GM12892 (cell line): ENCODE measurements at regions not wholly inside any gene's neighbourhood (a gene's known extent, or its start where the extent isn't known, plus 50 kb on each side); places are given as distances from the start of the nearest gene placed in this dataset.

Experiments
- DNase-seq: peaks from one replicate; pipeline ENCODE4 v3.0.0; 2011; ENCODE audit not compliant: insufficient read length
- FAIRE-seq: peaks from 2 replicates; lab custom pipeline; 2011; peaks lifted over from hg19 to GRCh38; lab: Jason Lieb, UNC
- POLR2A ChIP-seq: IDR thresholded peaks from 2 replicates; pipeline ENCODE4 v1.6.1; 2011; ENCODE audit warnings: low read depth, low read length, control low read depth
- POLR2AphosphoS5 ChIP-seq: IDR thresholded peaks from 2 replicates; pipeline ENCODE4 v1.6.1; 2011; ENCODE audit warnings: low read depth, low read length, control low read depth
- TAF1 ChIP-seq: IDR thresholded peaks from 2 replicates; pipeline ENCODE4 v1.6.1; 2011; ENCODE audit warnings: low read depth, mild to moderate bottlenecking, control low read depth, low read length, borderline replicate concordance

DNA sequence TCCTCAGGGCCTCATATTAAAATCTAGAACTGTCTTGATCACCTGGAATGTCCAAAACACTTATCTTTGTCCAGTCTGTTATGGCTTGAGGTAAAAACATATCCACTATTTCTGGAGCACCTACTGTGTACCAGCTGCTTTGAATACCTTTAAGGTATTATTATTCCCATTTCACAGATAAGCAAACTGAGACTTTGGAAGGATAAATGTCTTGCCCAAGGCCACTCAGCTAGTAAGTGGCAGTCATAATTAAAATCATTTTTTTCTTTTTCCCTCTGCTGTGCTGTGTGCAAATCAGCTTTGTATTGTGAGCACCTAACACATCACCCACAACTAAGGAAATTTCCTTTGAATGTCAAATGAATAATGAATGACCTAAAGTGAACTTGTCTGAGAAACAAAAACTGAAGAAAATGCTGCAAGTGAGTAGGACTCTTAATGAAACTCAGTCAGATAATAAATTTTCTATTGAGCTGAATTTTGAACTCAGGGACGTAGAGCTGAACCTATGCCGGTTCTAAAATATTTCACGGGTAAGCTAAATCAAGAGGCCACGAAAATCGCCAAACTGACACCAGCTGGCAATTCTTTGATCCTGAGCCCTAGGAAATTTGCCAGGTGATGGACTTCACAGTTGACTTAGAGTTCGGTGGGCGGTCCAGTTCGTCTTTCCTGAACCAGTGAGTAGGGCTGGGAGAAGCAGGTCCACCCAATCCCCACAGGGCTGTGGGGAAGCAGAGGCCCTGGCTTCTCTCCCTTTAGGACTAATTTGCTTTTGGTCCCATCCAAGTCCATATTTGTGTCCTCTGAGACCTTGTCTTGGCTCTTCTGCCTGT, 159.7 kb upstream of the PWP1 start:
- no peak for TF ChIP-seq POLR2AphosphoS5
- TF ChIP-seq TAF1, result no peak
- TF ChIP-seq POLR2A, result no peak
- FAIRE-seq, result no peak
- no peak for DNase-seq

DNA sequence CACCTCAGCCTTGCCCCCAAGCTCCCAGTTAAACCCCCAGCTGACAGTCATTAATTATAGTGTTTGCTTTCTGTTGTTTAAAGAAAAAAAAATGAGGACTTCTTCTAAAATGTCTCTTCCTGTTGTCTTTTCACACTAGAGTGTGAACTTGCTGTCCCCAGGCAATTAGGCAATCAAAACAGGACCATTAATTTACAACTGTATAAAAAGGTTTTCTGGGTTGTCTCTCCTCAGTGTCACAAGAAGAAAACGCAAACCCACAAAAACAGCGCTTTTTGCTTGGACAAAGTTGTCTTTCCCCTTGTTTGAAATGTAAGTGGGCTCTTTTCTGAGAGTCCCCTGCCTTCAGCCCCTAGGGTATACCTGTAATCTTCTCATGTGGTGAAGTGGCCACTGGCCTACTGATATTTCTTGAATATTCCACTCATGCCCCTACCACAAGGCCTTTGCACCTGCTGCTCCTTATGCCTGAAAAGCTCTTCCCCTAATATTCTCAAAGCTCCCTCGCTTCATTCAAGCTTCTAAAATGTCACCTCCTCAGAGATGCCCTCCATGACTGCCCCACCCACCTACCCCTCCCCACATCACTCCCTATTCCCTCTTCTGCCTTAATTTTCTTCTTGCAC, 158.9 kb upstream of the PWP1 start:
- no peak for FAIRE-seq
- no peak for DNase-seq
- TF ChIP-seq TAF1 (no peak), POLR2AphosphoS5 (no peak), POLR2A (no peak)

DNA sequence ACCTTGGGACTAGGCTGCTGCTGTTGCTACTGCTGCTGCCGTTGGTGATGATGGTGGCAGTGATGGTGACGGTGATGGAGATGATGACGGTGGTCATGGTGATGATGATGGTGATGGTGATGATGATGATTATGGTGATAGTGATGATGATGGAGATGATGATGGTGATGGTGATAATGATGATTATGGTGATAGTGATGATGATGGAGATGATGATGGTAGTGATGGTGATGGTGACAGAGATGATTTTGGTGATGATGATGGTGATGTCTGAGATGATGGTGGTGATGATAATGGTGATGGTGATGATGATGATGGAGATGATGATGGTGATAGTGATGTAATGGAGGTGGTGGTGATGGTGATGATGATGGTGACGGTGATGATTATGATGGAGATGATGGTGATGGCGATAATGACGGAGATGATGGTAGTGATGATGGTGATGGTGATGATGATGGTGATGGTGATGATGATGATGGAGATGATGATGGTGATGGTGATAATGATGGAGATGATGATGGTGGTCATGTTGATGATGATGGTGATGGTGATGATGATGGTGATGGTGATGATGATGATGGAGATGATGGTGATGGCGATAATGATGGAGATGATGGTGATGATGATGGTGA, 156.8 kb upstream of the PWP1 start:
- DNase-seq (no peak), FAIRE-seq (no peak)
- TF ChIP-seq POLR2AphosphoS5 (no peak), TAF1 (no peak), POLR2A (no peak)

DNA sequence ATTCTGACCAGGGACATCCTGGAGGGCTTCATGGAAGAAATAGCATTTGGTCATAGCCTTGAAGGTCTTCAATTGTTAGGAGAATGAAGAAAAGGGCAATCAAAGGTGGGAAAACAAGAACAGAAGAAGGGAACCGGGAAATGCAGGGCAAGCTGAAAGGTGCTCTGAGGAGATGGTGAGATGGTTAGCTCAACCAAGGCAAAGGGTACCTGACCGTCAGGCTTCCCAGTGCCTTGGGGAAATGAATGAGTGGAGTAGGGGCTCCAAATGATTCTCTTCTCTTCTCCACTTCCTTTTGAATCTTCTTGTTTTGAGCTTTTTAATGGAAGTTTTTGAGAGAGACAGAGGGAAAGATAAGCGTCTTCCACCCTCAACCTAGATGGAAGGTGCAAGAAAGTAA, 155.6 kb upstream of the PWP1 start:
- DNase-seq (no peak), FAIRE-seq (no peak)
- no peak for TF ChIP-seq POLR2A
- no peak for TF ChIP-seq TAF1
- no peak for TF ChIP-seq POLR2AphosphoS5

DNA sequence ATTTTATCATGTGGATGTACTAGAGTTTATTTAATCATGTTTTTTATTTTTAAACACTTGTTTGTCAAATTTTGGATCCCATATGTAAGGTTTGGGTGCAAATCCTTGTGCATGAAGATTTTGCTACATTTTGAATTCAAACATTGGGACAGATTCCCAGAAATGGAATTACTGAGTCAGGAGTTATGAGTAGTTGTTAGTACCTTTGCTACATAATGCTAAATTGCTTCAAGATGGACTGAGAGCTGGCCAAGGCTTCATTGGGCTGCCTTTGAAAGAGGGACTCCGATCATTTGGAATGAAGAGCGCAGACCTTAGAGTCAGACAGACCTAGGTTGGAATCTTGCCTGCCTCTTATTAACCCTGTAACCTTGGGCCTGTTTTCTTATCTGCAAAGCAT, 154.9 kb upstream of the PWP1 start:
- TF ChIP-seq POLR2A (no peak), TAF1 (no peak), POLR2AphosphoS5 (no peak)
- no peak for DNase-seq
- FAIRE-seq, result no peak

DNA sequence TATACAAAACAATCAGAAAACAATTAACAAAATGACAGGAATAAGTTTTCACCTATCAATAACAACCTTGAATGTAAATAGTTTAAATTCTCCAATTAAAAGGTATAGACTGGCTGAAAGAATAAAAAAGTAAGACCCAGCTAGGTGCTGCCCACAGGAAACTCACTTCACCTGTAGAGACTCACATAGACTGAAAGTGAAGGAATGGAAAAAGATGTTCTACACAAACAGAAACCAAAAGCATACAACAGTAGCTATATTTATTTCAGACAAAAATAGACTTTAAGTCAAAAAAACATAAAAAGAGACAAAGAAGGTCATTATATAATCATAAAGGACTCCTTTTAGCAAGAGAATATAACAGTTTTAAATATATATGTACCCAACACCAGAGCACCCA, 152.4 kb upstream of the PWP1 start:
- DNase-seq, result no peak
- FAIRE-seq, result no peak

DNA sequence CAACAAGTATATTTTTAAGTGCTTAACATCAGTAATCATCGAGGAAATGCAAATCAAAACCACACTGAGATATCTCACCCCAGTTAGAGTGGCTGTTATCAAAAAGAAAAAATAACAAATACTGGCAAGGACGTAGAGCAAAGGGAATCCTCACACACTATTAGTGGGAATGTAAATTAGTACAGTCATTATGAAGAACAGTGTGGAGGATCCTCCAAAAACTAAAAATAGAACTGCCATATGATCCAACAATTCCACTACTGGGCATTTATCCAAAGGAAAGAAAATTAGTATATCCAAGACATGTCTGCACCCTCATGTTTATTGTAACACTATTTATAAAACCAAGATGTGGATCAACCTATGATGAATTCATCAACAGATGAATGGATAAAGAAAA, 149.0 kb upstream of the PWP1 start:
- no peak for DNase-seq
- TF ChIP-seq POLR2AphosphoS5, result no peak
- no peak for TF ChIP-seq POLR2A
- TF ChIP-seq TAF1, result no peak
- FAIRE-seq, result no peak

More for the DNA sequence above, 152.4 kb upstream of the PWP1 start:
- TF ChIP-seq POLR2A (no peak), TAF1 (no peak), POLR2AphosphoS5 (no peak)

DNA sequence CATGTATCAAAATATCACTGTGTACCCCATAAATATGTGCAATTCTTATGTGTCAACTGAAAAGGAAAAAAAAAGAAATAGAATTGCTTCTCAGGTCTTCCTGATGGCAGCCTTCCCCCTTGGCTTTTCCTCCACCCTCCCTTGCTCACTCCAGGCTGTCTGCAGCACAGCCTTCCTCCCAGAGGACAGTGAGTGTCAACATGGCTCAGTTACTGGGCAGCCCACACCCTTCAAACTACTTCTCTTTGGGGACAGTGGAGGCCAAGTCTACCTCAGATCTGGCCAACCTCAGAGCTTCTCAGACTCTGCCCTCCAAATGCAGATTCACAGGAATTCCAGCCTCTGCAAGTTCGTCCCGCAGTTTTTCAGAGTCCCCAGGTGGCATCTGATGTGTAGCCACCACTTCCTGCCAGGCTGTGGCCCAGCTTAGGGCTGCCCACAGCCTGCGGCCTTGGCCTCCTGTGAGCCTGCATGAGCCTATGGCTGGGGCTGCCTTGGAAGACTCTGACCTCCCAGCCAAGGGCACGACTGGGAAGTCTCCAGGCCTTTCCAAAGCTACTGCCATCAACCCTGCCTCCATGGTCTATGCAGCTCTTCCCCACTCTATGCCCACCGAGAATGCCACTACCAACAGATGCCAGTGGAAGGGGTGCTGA, 148.0 kb upstream of the PWP1 start:
- TF ChIP-seq POLR2AphosphoS5 (no peak), POLR2A (no peak), TAF1 (no peak)
- FAIRE-seq, result no peak
- DNase-seq, result no peak

DNA sequence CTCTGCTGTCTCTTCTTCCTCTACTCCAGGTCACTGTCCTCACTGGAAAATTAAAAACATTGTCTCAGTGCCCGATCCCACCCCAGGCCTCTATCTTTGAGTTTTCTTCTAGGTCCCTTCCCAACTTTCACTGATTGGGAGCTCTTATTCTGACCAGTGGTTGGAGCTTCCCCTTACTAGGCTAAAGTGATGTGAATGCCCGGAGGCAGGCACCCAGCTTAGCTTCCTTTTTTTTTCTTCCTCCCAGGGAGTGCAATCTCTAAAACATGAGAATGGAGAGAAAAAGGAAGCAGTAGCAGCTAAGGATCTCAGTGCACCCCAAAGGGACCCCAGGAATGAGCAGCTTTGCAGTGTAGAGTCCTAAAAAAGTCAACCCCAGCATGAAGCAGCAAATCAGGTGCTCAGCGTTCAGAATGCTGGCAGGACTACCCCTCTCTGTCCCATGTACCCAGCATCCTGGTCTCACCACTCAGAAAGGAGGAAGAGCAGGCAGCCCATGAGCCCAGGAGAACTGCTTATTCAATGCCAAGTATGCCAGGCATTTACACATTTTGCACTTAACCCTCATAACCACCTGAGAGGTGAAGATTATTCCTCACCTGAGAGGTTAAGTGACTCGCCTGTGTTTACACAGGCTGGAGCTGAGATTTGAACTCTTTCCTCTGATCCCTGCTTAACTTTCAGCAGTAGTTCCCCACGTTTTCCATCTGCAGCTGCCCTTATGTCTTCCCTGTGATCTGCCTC, 146.2 kb upstream of the PWP1 start:
- FAIRE-seq, result no peak
- no peak for DNase-seq

DNA sequence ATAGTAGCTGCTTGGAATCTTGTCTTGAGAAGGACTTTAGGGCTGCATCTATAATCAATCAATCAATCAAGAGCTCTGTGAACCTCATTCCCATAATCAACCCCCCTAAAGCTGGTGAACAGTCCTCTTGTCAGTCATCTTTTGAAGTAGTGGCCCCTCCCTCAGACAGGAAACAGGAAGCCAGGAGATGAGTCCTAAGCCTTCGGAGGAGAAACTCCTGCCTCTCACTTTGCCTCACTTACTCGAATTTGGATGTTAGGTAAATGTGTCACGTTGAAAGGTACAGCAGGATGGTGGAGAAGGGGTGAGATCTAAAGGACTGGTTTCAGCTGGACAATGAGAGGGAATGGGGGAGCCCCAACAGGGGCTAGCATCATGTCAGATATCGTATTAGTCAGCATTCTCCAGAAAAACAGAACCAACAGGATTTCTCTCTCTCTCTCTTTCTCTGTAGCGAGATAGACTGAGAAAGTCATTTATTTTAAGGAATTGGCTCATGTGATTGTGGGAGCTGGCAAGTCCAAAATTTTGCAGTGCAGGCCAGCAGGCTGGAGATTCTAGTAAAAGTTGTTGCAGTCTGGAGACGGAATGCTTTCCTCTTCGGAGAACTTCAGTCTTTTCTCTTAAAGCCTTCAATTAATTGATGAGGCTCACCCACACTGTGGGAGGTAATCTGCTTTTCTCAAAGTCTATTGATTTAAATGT, 144.4 kb upstream of the PWP1 start:
- no peak for TF ChIP-seq POLR2A
- no peak for TF ChIP-seq TAF1
- FAIRE-seq (no peak), DNase-seq (no peak)

More for the DNA sequence above, 146.2 kb upstream of the PWP1 start:
- TF ChIP-seq POLR2A (no peak), POLR2AphosphoS5 (no peak), TAF1 (no peak)
